GM21825 (cell line): ENCODE measurements at regions not wholly inside any gene's neighbourhood (a gene's known extent, or its start where the extent isn't known, plus 50 kb on each side); places are given as distances from the start of the nearest gene placed in this dataset.

Source experiments
- ATAC-seq: cut with Tn5 transposase; IDR thresholded peaks from one replicate; pipeline ENCODE4 v1.9.1; 2021; ENCODE audit warnings: mild to moderate bottlenecking, moderate library complexity; ENCODE audit not compliant: unreplicated experiment

GRCh38 chr12:127429551-127430285 is 837.3 kb upstream of the TMEM132C start:
- no peak for ATAC-seq

- ATAC-seq, result no peak
These were observed 836.6 kb upstream of the TMEM132C start for GRCh38 chr12:127430401-127430800.

- no peak for ATAC-seq
These were observed 835.8 kb upstream of the TMEM132C start for GRCh38 chr12:127431177-127431576.

- ATAC-seq, result no peak
These were observed 835.4 kb upstream of the TMEM132C start for GRCh38 chr12:127431594-127431993.

- ATAC-seq, result no peak
These were observed 831.5 kb upstream of the TMEM132C start for GRCh38 chr12:127435439-127435838.

- ATAC-seq, result no peak
These were observed 828.3 kb upstream of the TMEM132C start for GRCh38 chr12:127438512-127439244.

- ATAC-seq, result no peak
These were observed 821.3 kb upstream of the TMEM132C start for GRCh38 chr12:127445581-127446139.

- no peak for ATAC-seq
These were observed 818.1 kb upstream of the TMEM132C start for GRCh38 chr12:127448906-127449305.

- no peak for ATAC-seq
These were observed 816.1 kb upstream of the TMEM132C start for GRCh38 chr12:127450826-127451225.

- no peak for ATAC-seq
These were observed 811.4 kb upstream of the TMEM132C start for GRCh38 chr12:127455347-127456265.

- ATAC-seq, result no peak
These were observed 809.2 kb upstream of the TMEM132C start for GRCh38 chr12:127457726-127458125.

GRCh38 chr12:127459166-127459565 is 807.8 kb upstream of the TMEM132C start:
- ATAC-seq, result no peak

- no peak for ATAC-seq
These were observed 807.3 kb upstream of the TMEM132C start for GRCh38 chr12:127459687-127460086.

- no peak for ATAC-seq
These were observed 803.7 kb upstream of the TMEM132C start for GRCh38 chr12:127463237-127463636.

- ATAC-seq, result no peak
These were observed 797.6 kb upstream of the TMEM132C start for GRCh38 chr12:127469331-127469730.

- ATAC-seq, result no peak
These were observed 793.2 kb upstream of the TMEM132C start for GRCh38 chr12:127473766-127474165.

GRCh38 chr12:127479256-127479655 is 787.7 kb upstream of the TMEM132C start:
- no peak for ATAC-seq

GRCh38 chr12:127480775-127481314 is 786.1 kb upstream of the TMEM132C start:
- no peak for ATAC-seq

- no peak for ATAC-seq
These were observed 784.0 kb upstream of the TMEM132C start for GRCh38 chr12:127482950-127483349.

- ATAC-seq, result no peak
These were observed 781.4 kb upstream of the TMEM132C start for GRCh38 chr12:127485528-127485927.

GRCh38 chr12:127487031-127487430 is 779.9 kb upstream of the TMEM132C start:
- ATAC-seq, result no peak
